IMR-90 (cell line): ENCODE measurements at regions not wholly inside any gene's neighbourhood (a gene's known extent, or its start where the extent isn't known, plus 50 kb on each side); places are given as distances from the start of the nearest gene placed in this dataset.
A peak's percentile ranks its signal among the peaks of the same experiment; 100 is the strongest.

Experiments
- ATAC-seq: fragments of 200-7000 bp; cut with Tn5 transposase; 2 replicates; pipeline ENCODE4 v1.9.1; 2020; ENCODE audit warnings: low read depth, mild to moderate bottlenecking, moderate library complexity
- BruUV-seq: library from RNA; stranded (reverse); fragments of 400-500 nt; replicated peaks from 2 replicates; lab custom pipeline; 2021; lab: Mats Ljungman, UMichigan
- CTCF ChIA-PET: fragments of 300-600 bp; formaldehyde crosslinking; extraction: SDS; loops from one replicate; lab custom pipeline; 2021; ENCODE audit warnings: antibody characterized with exemption; lab: Yijun Ruan, JAX
- POLR2A ChIA-PET: fragments of 300-600 bp; sonication (Branson Sonifier 250); formaldehyde crosslinking; loops from one replicate; lab custom pipeline; 2022; ENCODE audit warnings: antibody characterized with exemption; ENCODE audit not compliant: unreplicated experiment; lab: Charles Lee
- DNase-seq: peaks from one replicate; pipeline ENCODE4 v3.0.0; 2013
- H2AFZ ChIP-seq: replicated peaks from 2 replicates; pipeline ENCODE3; 2013; ENCODE audit warnings: low read length, mild to moderate bottlenecking; ENCODE audit not compliant: poor library complexity
- H2AK5ac ChIP-seq: 2 replicates; pipeline ENCODE4 v1.6.1; 2013; ENCODE audit warnings: low read depth, low read length, inconsistent platforms
- H2AK9ac ChIP-seq: replicated peaks from 2 replicates; pipeline ENCODE3; 2013; ENCODE audit warnings: mild to moderate bottlenecking, low read depth, low read length, moderate library complexity; ENCODE audit not compliant: poor library complexity
- H2BK120ac ChIP-seq: 2 replicates; pipeline ENCODE4 v1.6.1; 2013; ENCODE audit warnings: low read depth, low read length, inconsistent platforms
- H2BK15ac ChIP-seq: 3 replicates; pipeline ENCODE4 v1.6.1; 2013; ENCODE audit warnings: low read depth, low read length, inconsistent platforms
- H2BK20ac ChIP-seq: 2 replicates; pipeline ENCODE4 v1.6.1; 2013; ENCODE audit warnings: low read depth, mild to moderate bottlenecking, inconsistent platforms, low read length, moderate library complexity
- H2BK5ac ChIP-seq: 2 replicates; pipeline ENCODE4 v1.6.1; 2013; ENCODE audit warnings: mild to moderate bottlenecking, low read depth, low read length, inconsistent platforms; ENCODE audit not compliant: poor library complexity, severe bottlenecking
- H3K14ac ChIP-seq: replicated peaks from 2 replicates; pipeline ENCODE4 v1.6.1; 2013; ENCODE audit warnings: low read depth, low read length, inconsistent platforms
- H3K18ac ChIP-seq: 2 replicates; pipeline ENCODE4 v1.6.1; 2013; ENCODE audit warnings: low read depth, low read length, control low read depth
- H3K23ac ChIP-seq: 2 replicates; pipeline ENCODE4 v1.6.1; 2013; ENCODE audit warnings: low read depth, low read length, inconsistent platforms
- H3K27ac ChIP-seq: 2 replicates; pipeline ENCODE4 v1.5.1; 2013; ENCODE audit warnings: mild to moderate bottlenecking, control low read depth, low read length; ENCODE audit not compliant: insufficient read depth
- H3K27me3 ChIP-seq: 2 replicates; pipeline ENCODE4 v1.6.1; 2013; ENCODE audit warnings: low read length; ENCODE audit not compliant: control insufficient read depth, insufficient read depth
- H3K36me3 ChIP-seq: 2 replicates; pipeline ENCODE4 v1.6.1; 2013; ENCODE audit warnings: low read length, mixed read lengths; ENCODE audit not compliant: control insufficient read depth, insufficient read depth
- H3K4ac ChIP-seq: 2 replicates; pipeline ENCODE4 v1.6.1; 2013; ENCODE audit warnings: low read depth, low read length, inconsistent platforms
- H3K4me1 ChIP-seq: 2 replicates; pipeline ENCODE4 v1.6.1; 2013; ENCODE audit warnings: low read length, mixed read lengths; ENCODE audit not compliant: control insufficient read depth, insufficient read depth
- H3K4me2 ChIP-seq: 2 replicates; pipeline ENCODE4 v1.6.1; 2013; ENCODE audit warnings: low read depth, mild to moderate bottlenecking, control low read depth, low read length, moderate library complexity
- H3K4me3 ChIP-seq: 2 replicates; pipeline ENCODE4 v1.5.1; 2013; ENCODE audit warnings: low read depth, mild to moderate bottlenecking, control low read depth, low read length, moderate library complexity; ENCODE audit not compliant: insufficient read depth
- H3K56ac ChIP-seq: 2 replicates; pipeline ENCODE4 v1.6.1; 2013; ENCODE audit warnings: low read length, inconsistent platforms; ENCODE audit not compliant: insufficient read depth; ENCODE audit errors: extremely low read depth
- H3K79me1 ChIP-seq, 2 experiments: 2 replicates each; pipeline ENCODE4 v1.6.1; 2013; ENCODE audit warnings: low read length in 2 of 2, inconsistent platforms in 1 of 2, low read depth in 1 of 2
- H3K9ac ChIP-seq: 2 replicates; pipeline ENCODE4 v1.6.1; 2013; ENCODE audit warnings: low read depth, low read length, control low read depth
- H3K9me1 ChIP-seq: 2 replicates; pipeline ENCODE4 v1.6.1; 2013; ENCODE audit warnings: low read length, inconsistent platforms; ENCODE audit not compliant: insufficient read depth
- H3K9me3 ChIP-seq: 2 replicates; pipeline ENCODE4 v1.6.1; 2013; ENCODE audit warnings: low read length; ENCODE audit not compliant: control insufficient read depth, insufficient read depth
- H4K20me1 ChIP-seq: 2 replicates; pipeline ENCODE4 v1.6.1; 2013; ENCODE audit warnings: low read length, inconsistent platforms; ENCODE audit not compliant: insufficient read depth
- H4K5ac ChIP-seq: 2 replicates; pipeline ENCODE4 v1.6.1; 2013; ENCODE audit warnings: mild to moderate bottlenecking, low read depth, low read length, control low read depth
- H4K8ac ChIP-seq, 2 experiments: 2 replicates each; pipeline ENCODE4 v1.6.1; 2013; ENCODE audit warnings: low read depth in 2 of 2, low read length in 2 of 2, control low read depth in 1 of 2, inconsistent platforms in 1 of 2
- H4K91ac ChIP-seq: 2 replicates; pipeline ENCODE4 v1.6.1; 2013; ENCODE audit warnings: low read depth, low read length, inconsistent platforms; ENCODE audit not compliant: insufficient read depth
- BHLHE40 ChIP-seq: fragments of 150-350 bp; IDR thresholded peaks from 2 replicates; pipeline ENCODE4 v1.6.1; 2016; ENCODE audit warnings: mild to moderate bottlenecking, low read depth, low read length
- CEBPB ChIP-seq: IDR thresholded peaks from 2 replicates; pipeline ENCODE4 v1.6.1; 2012; ENCODE audit warnings: low read depth, low read length, improper control_type of control experiment
- CHD1 ChIP-seq: IDR thresholded peaks from 2 replicates; pipeline ENCODE4 v1.6.1; 2012; ENCODE audit warnings: low read depth, low read length, improper control_type of control experiment
- FOS ChIP-seq: fragments of 150-350 bp; IDR thresholded peaks from 2 replicates; pipeline ENCODE4 v1.6.1; 2016; ENCODE audit warnings: low read depth, low read length
- MAFK ChIP-seq: IDR thresholded peaks from 2 replicates; pipeline ENCODE4 v1.6.1; 2012; ENCODE audit warnings: low read depth, low read length, improper control_type of control experiment
- MAZ ChIP-seq: IDR thresholded peaks from 2 replicates; pipeline ENCODE4 v1.6.1; 2012; ENCODE audit warnings: low read depth, mild to moderate bottlenecking, low read length, improper control_type of control experiment, moderate library complexity, borderline replicate concordance
- MXI1 ChIP-seq: IDR thresholded peaks from 2 replicates; pipeline ENCODE4 v1.6.1; 2012; ENCODE audit warnings: low read depth, mild to moderate bottlenecking, low read length, moderate library complexity, borderline replicate concordance
- NFE2L2 ChIP-seq: fragments of 150-350 bp; IDR thresholded peaks from 2 replicates; pipeline ENCODE4 v1.6.1; 2016; ENCODE audit warnings: low read depth, mild to moderate bottlenecking, low read length
- POLR2A ChIP-seq: IDR thresholded peaks from 2 replicates; pipeline ENCODE4 v1.6.1; 2012; ENCODE audit warnings: mild to moderate bottlenecking, low read depth, low read length
- RAD21 ChIP-seq: IDR thresholded peaks from 2 replicates; pipeline ENCODE4 v1.6.1; 2012; ENCODE audit warnings: low read length, improper control_type of control experiment
- RFX5 ChIP-seq: IDR thresholded peaks from 2 replicates; pipeline ENCODE4 v1.8.0; 2012; ENCODE audit warnings: low read depth, mild to moderate bottlenecking, low read length, moderate library complexity
- SMC3 ChIP-seq: fragments of 150-350 bp; IDR thresholded peaks from 2 replicates; pipeline ENCODE4 v1.6.1; 2016; ENCODE audit warnings: low read depth, mild to moderate bottlenecking, antibody characterized with exemption, low read length, moderate library complexity
- WGBS, 2 experiments: methylation state at CpG; one replicate each; pipeline versions ENCODE4 v1.1.5 to v1.1.7; 2013; ENCODE audit warnings: missing lambda C conversion rate in 2 of 2; ENCODE audit not compliant: insufficient read length in 1 of 2; ENCODE audit errors: extremely low coverage in 2 of 2; 5-methylcytosine and 5-hydroxymethylcytosine counted together
- dilution Hi-C: fragments of 300-500 bp; cut with HindIII; formaldehyde crosslinking; loops from one replicate; pipeline ENCODE4 v1.14.3; 2018; ENCODE audit warnings: low sequenced_read_pairs; ENCODE audit not compliant: unreplicated experiment
- in situ Hi-C: fragments of 300-500 bp; cut with MboI; formaldehyde crosslinking; loops from 3 replicates; pipeline ENCODE4 v1.14.3; 2019; ENCODE audit warnings: low sequenced_read_pairs, inconsistent platforms, mixed read lengths
- intact Hi-C: fragments of 100-400 bp; cut with micrococcal nuclease; formaldehyde crosslinking; loops from 2 replicates; pipeline ENCODE4 v1.10.0; 2022
- TF ChIP-seq, protein P1 (sequence below): fragments of 150-350 bp; IDR thresholded peaks from 2 replicates; pipeline ENCODE4 v1.6.1; 2016; ENCODE audit warnings: low read depth, mild to moderate bottlenecking, low read length, moderate library complexity, borderline replicate concordance
- TF ChIP-seq, protein P2 (sequence below): fragments of 150-350 bp; IDR thresholded peaks from 2 replicates; pipeline ENCODE4 v1.6.1; 2017; ENCODE audit warnings: mild to moderate bottlenecking, antibody characterized with exemption, low read length, low read depth
- TF ChIP-seq, protein P3 (sequence below): conservative IDR thresholded peaks from 2 replicates; pipeline ENCODE4 v1.5.1; 2012; ENCODE audit warnings: mild to moderate bottlenecking, low read depth, low read length, improper control_type of control experiment

DNA sequence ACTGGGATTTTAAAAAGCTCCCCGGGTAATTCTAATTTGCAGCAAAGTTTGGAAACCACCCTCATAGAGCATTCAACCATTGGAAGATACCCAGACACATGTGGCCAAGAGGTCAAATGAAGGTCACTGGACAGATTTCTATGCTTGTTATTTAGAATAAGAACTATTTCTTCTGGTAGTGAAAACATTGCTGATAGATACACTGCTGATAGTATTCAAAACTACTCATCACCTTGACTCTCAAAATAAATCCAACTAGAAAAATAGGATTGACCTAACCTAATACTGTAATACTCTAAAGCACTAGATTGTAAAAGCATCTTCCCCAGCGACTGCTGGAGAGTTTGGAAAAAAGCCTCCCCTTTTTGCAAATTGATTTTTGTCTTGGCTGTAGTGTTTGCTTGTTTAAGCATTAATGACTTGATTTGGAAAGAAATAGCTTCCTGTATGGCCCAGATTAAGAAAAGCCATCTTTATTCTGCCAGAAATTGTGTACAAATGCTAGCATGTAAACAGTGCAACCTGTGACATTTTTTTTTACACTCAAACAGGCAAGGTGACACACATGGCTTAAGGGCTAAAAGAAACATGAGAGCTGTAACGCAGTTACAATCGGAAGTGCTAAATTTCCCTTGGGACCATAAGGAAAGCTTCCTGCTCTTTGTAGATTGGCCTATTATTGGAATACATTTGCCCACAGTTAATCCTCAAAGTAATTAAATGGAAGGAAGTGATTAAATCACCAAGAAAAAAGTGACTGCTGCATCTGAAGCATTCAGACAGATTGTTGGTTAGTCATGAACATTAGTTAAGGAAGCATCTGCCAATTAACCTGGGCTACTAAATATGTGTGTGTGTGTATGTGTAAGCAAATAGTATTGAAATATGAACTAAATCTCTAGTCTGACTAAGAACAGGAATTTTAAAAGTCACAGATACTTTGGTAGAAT, 356.5 kb upstream of the ATP2B1 start:
- H2AK9ac ChIP-seq, result no peak overlapping the region
- no peak for ATAC-seq
- ChIA-PET CTCF (no interaction called here), POLR2A (no interaction called here)
- no peak overlapping the region for H3K14ac ChIP-seq
- H3K9ac ChIP-seq, result no peak overlapping the region
- H3K9me1 ChIP-seq, result no peaks in the 10 kb centered on the region
- H2BK15ac ChIP-seq, result no peak overlapping the region
- H3K4me1 ChIP-seq, result peaks cover under 1% of the 10 kb centered on the region
- in situ Hi-C loops (no loop called here), dilution Hi-C loops (no loop called here), intact Hi-C loops (no loop called here)
- no peak overlapping the region for H3K23ac ChIP-seq
- no TSS peak for BruUV-seq
- no peaks in the 10 kb centered on the region for H3K9me3 ChIP-seq
- H3K4ac ChIP-seq, result no peak overlapping the region
- no peaks in the 10 kb centered on the region for H3K36me3 ChIP-seq
- H4K91ac ChIP-seq, result no peak overlapping the region
- H2AK5ac ChIP-seq, result no peak overlapping the region
- H3K79me1 ChIP-seq, result no peaks in the 10 kb centered on the region
- H2BK5ac ChIP-seq, result no peak overlapping the region
- no peak overlapping the region for H4K5ac ChIP-seq
- DNase-seq, result peak; percentile 6
- H3K56ac ChIP-seq, result no peak overlapping the region
- no peaks in the 10 kb centered on the region for H3K27me3 ChIP-seq
- no peaks in the 10 kb centered on the region for H4K20me1 ChIP-seq
- no peak overlapping the region for H3K4me2 ChIP-seq
- H3K18ac ChIP-seq, result no peak overlapping the region
- H3K27ac ChIP-seq, result no peak overlapping the region
- H3K4me3 ChIP-seq, result no peak overlapping the region
- WGBS, 2 experiments, result no CpG with 5 or more reads among the region's 4 CpGs
- H2BK20ac ChIP-seq, result no peak overlapping the region; the same call in 1 of the 2 replicates
- H2AFZ ChIP-seq, result no peak overlapping the region
- H2BK120ac ChIP-seq, result no peak overlapping the region
- no peak overlapping the region for H4K8ac ChIP-seq
- TF ChIP-seq MAFK, result no peak
- TF ChIP-seq FOS, result no peak
- TF ChIP-seq SMC3, result no peak
- TF ChIP-seq, protein P1, sequence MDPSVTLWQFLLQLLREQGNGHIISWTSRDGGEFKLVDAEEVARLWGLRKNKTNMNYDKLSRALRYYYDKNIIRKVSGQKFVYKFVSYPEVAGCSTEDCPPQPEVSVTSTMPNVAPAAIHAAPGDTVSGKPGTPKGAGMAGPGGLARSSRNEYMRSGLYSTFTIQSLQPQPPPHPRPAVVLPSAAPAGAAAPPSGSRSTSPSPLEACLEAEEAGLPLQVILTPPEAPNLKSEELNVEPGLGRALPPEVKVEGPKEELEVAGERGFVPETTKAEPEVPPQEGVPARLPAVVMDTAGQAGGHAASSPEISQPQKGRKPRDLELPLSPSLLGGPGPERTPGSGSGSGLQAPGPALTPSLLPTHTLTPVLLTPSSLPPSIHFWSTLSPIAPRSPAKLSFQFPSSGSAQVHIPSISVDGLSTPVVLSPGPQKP, result no peak
- TF ChIP-seq, protein P2, sequence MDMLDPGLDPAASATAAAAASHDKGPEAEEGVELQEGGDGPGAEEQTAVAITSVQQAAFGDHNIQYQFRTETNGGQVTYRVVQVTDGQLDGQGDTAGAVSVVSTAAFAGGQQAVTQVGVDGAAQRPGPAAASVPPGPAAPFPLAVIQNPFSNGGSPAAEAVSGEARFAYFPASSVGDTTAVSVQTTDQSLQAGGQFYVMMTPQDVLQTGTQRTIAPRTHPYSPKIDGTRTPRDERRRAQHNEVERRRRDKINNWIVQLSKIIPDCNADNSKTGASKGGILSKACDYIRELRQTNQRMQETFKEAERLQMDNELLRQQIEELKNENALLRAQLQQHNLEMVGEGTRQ, result no peak
- TF ChIP-seq CHD1, result no peak
- TF ChIP-seq, protein P3, sequence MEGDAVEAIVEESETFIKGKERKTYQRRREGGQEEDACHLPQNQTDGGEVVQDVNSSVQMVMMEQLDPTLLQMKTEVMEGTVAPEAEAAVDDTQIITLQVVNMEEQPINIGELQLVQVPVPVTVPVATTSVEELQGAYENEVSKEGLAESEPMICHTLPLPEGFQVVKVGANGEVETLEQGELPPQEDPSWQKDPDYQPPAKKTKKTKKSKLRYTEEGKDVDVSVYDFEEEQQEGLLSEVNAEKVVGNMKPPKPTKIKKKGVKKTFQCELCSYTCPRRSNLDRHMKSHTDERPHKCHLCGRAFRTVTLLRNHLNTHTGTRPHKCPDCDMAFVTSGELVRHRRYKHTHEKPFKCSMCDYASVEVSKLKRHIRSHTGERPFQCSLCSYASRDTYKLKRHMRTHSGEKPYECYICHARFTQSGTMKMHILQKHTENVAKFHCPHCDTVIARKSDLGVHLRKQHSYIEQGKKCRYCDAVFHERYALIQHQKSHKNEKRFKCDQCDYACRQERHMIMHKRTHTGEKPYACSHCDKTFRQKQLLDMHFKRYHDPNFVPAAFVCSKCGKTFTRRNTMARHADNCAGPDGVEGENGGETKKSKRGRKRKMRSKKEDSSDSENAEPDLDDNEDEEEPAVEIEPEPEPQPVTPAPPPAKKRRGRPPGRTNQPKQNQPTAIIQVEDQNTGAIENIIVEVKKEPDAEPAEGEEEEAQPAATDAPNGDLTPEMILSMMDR, result no peak
- TF ChIP-seq RAD21, result no peak
- TF ChIP-seq NFE2L2, result no peak
- TF ChIP-seq POLR2A, result no peak
- no peak for TF ChIP-seq BHLHE40
- no peak for TF ChIP-seq CEBPB
- TF ChIP-seq MXI1, result no peak
- TF ChIP-seq MAZ, result no peak
- no peak for TF ChIP-seq RFX5
